Tibial artery (tissue), 4 donors: ENCODE measurements at regions not wholly inside any gene's neighbourhood (a gene's known extent, or its start where the extent isn't known, plus 50 kb on each side); places are given as distances from the start of the nearest gene placed in this dataset.

ENCODE experiments used
- DNase-seq, 2 donors: peaks; one replicate each; pipeline ENCODE4 v3.0.0-alpha.2; 2019
- H3K27ac ChIP-seq, 2 donors: fragments of 200-600 bp; sonication (generic) in 1 of 2; 1 replicate in 1 of 2; 2 replicates in 1 of 2; pipeline ENCODE4 v1.5.1; 2018 to 2019; ENCODE audit warnings: mild to moderate bottlenecking in 1 of 2
- H3K27me3 ChIP-seq, 2 donors: fragments of 200-600 bp; sonication (generic) in 1 of 2; one replicate each; pipeline versions ENCODE4 v1.5.1 to v1.6.0; 2016 to 2019
- H3K36me3 ChIP-seq, 3 donors: fragments of 200-600 bp; sonication (generic) in 2 of 3; one replicate each; pipeline ENCODE4 v1.5.1; 2016 to 2019; ENCODE audit warnings: mild to moderate bottlenecking in 2 of 3
- H3K4me1 ChIP-seq, 4 donors: fragments of 200-600 bp; sonication (generic) in 2 of 4; 1 replicate in 3 of 4; 2 replicates in 1 of 4; pipeline ENCODE4 v1.5.1; 2016 to 2019
- H3K4me3 ChIP-seq, 2 donors: fragments of 200-600 bp; sonication (generic) in 1 of 2; 1 replicate in 1 of 2; 2 replicates in 1 of 2; pipeline ENCODE4 v1.5.1; 2018 to 2019; ENCODE audit warnings: mild to moderate bottlenecking in 2 of 2
- H3K9me3 ChIP-seq, 3 donors: fragments of 200-600 bp; sonication (generic) in 1 of 3; one replicate each; pipeline ENCODE4 v1.5.1; 2016 to 2019
- CTCF ChIP-seq, 2 experiments: fragments of 200-600 bp in 1 of 2; fragments of 450-650 bp in 1 of 2; IDR thresholded peaks; one replicate each; pipeline ENCODE4 v1.5.1; 2017 to 2019; ENCODE audit warnings: antibody characterized with exemption in 2 of 2, mild to moderate bottlenecking in 1 of 2, moderate library complexity in 1 of 2
- intact Hi-C: fragments of 100-400 bp; cut with DNase I; formaldehyde crosslinking; loops from one replicate; pipeline ENCODE4 v1.15.0; 2023; ENCODE audit warnings: low total_unique reads

DNA sequence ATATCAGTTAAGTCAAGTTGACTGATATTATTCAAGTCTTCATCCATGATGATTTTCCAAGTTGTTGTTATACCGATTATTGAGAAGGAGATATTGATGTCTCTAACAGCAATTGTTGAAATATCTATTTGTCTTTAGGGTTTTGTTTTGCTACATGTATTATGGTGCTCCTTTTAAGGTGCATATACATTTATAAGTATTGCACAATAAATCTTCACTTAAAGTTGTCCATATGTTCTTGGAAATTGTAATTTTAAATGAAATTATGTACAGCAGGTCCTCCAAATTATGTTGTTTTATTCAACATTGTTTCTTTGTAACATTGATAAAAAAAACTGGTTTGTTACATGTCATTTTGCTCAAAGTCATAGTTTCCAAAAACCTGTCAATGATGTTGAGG is 650.7 kb upstream of the CITED2 start:
- Histone ChIP-seq H3K36me3 (no peaks in the 10 kb centered on the region), H3K4me1 (no peaks in the 10 kb centered on the region), H3K27ac (no peak overlapping the region), H3K27me3 (no peaks in the 10 kb centered on the region), H3K9me3 (peaks cover 0 to 11% (median 6%) of the 10 kb centered on the region in 3 donors), H3K4me3 (no peak overlapping the region)
- DNase-seq = no peak
- intact Hi-C loops = no loop called here
- TF ChIP-seq CTCF (IDR thresholded peaks at IDR 0.05) = no peak

DNA sequence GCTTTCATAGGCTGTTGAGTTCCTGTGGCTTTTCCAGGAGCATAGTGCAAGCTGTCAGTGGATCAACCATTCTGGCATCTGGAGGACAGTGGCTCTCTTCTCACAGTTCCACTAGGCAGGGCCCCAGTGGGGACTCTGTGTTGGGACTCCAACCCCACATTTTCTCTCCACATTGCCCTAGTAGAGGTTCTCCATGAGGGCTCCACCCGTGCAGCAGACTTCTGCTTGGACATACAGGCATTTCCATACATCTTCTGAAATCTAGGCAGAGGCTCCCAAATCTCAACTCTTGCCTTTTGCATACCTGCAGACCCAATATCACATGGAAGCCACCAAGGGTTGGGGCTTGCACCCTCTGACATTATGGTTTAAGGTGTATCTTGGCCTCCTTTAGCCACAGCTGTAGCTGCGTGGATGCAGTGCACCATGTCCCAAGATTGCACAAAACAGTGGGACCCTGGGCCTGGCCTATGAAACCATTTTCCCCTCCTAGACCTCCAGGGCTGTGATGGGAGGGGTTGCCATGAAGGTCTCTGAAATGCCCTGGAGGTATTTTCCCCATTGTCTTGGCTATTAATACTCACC is 645.9 kb upstream of the CITED2 start:
- no peaks in the 10 kb centered on the region for H3K4me1 ChIP-seq
- no peak overlapping the region for H3K4me3 ChIP-seq
- no peak overlapping the region for H3K27ac ChIP-seq
- H3K36me3 ChIP-seq = no peaks in the 10 kb centered on the region
- no peak for DNase-seq
- intact Hi-C loops = no loop called here
- no peaks in the 10 kb centered on the region for H3K27me3 ChIP-seq
- TF ChIP-seq CTCF (IDR thresholded peaks at IDR 0.05) = no peak
- H3K9me3 ChIP-seq = peaks cover 0 to 14% (median 11%) of the 10 kb centered on the region in 3 donors

- H3K9me3 ChIP-seq = peaks cover 0 to 14% (median 11%) of the 10 kb centered on the region in 3 donors
- DNase-seq = no peak
- H3K4me3 ChIP-seq = no peak overlapping the region
- intact Hi-C loops = no loop called here
- no peaks in the 10 kb centered on the region for H3K4me1 ChIP-seq
- H3K27ac ChIP-seq = no peak overlapping the region
- TF ChIP-seq CTCF (IDR thresholded peaks at IDR 0.05) = no peak
- H3K27me3 ChIP-seq = no peaks in the 10 kb centered on the region
- no peaks in the 10 kb centered on the region for H3K36me3 ChIP-seq
These were observed 644.1 kb upstream of the CITED2 start for GRCh38 chr6:140018588-140018987.

GRCh38 chr6:140017470-140017869 is 643.0 kb upstream of the CITED2 start:
- intact Hi-C loops = no loop called here
- TF ChIP-seq CTCF (IDR thresholded peaks at IDR 0.05) = no peak

GRCh38 chr6:140012150-140012549 is 637.7 kb upstream of the CITED2 start:
- Histone ChIP-seq H3K4me1 (no peaks in the 10 kb centered on the region), H3K27ac (no peak overlapping the region), H3K9me3 (no peaks in the 10 kb centered on the region), H3K27me3 (no peaks in the 10 kb centered on the region), H3K4me3 (no peak overlapping the region), H3K36me3 (no peaks in the 10 kb centered on the region)
- no peak for DNase-seq
- TF ChIP-seq CTCF (IDR thresholded peaks at IDR 0.05) = no peak
- intact Hi-C loops = no loop called here

More at GRCh38 chr6:140017470-140017869, 643.0 kb upstream of the CITED2 start:
- no peaks in the 10 kb centered on the region for H3K36me3 ChIP-seq
- no peak for DNase-seq
- no peaks in the 10 kb centered on the region for H3K4me1 ChIP-seq
- no peak overlapping the region for H3K4me3 ChIP-seq
- no peak overlapping the region for H3K27ac ChIP-seq
- no peaks in the 10 kb centered on the region for H3K27me3 ChIP-seq
- peaks cover 0 to 14% (median 11%) of the 10 kb centered on the region in 3 donors for H3K9me3 ChIP-seq

GRCh38 chr6:140011537-140011936 is 637.1 kb upstream of the CITED2 start:
- intact Hi-C loops = no loop called here
- Histone ChIP-seq H3K27me3 (no peaks in the 10 kb centered on the region), H3K27ac (no peak overlapping the region), H3K36me3 (no peaks in the 10 kb centered on the region), H3K4me1 (no peaks in the 10 kb centered on the region), H3K4me3 (no peak overlapping the region), H3K9me3 (no peaks in the 10 kb centered on the region)
- no peak for DNase-seq
- no peak for TF ChIP-seq CTCF (IDR thresholded peaks at IDR 0.05)
